Ovary (tissue), 7 donors: ENCODE measurements at regions not wholly inside any gene's neighbourhood (a gene's known extent, or its start where the extent isn't known, plus 50 kb on each side); places are given as distances from the start of the nearest gene placed in this dataset.

Experiments
- DNase-seq, 5 donors: peaks; one replicate each; pipeline ENCODE4 v3.0.0-alpha.2; 2019 to 2020
- H3K27ac ChIP-seq, 2 donors: fragments of 200-600 bp; one replicate each; pipeline versions ENCODE4 v1.5.1 to v1.8.0; 2019 to 2022
- H3K27me3 ChIP-seq: fragments of 200-600 bp; one replicate; pipeline ENCODE4 v1.8.0; 2022
- H3K36me3 ChIP-seq: fragments of 200-600 bp; sonication (generic); one replicate; pipeline ENCODE4 v1.5.1; 2019
- H3K4me1 ChIP-seq: one replicate; pipeline ENCODE4 v1.8.1; 2013; ENCODE audit warnings: mild to moderate bottlenecking, moderate library complexity; ENCODE audit not compliant: insufficient read depth
- H3K4me3 ChIP-seq: fragments of 200-600 bp; sonication (generic); one replicate; pipeline ENCODE4 v1.5.1; 2017
- H3K9me3 ChIP-seq, 2 donors: fragments of 200-600 bp in 1 of 2; sonication (generic) in 1 of 2; one replicate each; pipeline versions ENCODE4 v1.5.1 to v1.8.1; 2013 to 2019; ENCODE audit warnings: mild to moderate bottlenecking in 1 of 2, moderate library complexity in 1 of 2
- CTCF ChIP-seq, 3 donors: fragments of 450-650 bp in 2 of 3; fragments of 200-600 bp in 1 of 3; IDR thresholded peaks; one replicate each; pipeline versions ENCODE4 v1.5.1 to v1.8.0; 2016 to 2022; ENCODE audit warnings: antibody characterized with exemption in 3 of 3, mild to moderate bottlenecking in 1 of 3
- EP300 ChIP-seq: sonication (generic); formaldehyde crosslinking; IDR thresholded peaks from one replicate; pipeline ENCODE4 v1.6.1; 2017; ENCODE audit warnings: antibody characterized with exemption
- POLR2A ChIP-seq: fragments of 450-650 bp; IDR thresholded peaks from one replicate; pipeline ENCODE4 v1.6.1; 2017; ENCODE audit warnings: antibody characterized with exemption, mild to moderate bottlenecking, moderate library complexity
- WGBS, 3 donors: extraction: QIAGEN DNeasy Blood & Tissue Kit in 1 of 3; methylation state at CpG; one replicate each; pipeline versions ENCODE4 v1.1.5 to v1.1.7; 2013 to 2017; 5-methylcytosine and 5-hydroxymethylcytosine counted together
- intact Hi-C, 4 donors: fragments of 100-400 bp; cut with DNase I; formaldehyde crosslinking; loops; one replicate each; pipeline versions ENCODE4 v1.11.0 to v1.15.1; 2022 to 2023
- donor health status: DM: no; HTN: no; CAD: no; lungs with moderate emphysema.
- donor health status: DM: no; HTN: no; CAD: no.
- donor health status: Bipolar disorder and iron deficiency.
- donor health status: DM: no; HTN: no; CAD: no.
- donor health status: DM: yes; HTN: yes; CAD: no.

GRCh38 chr2:177024765-177025164 is 187.8 kb upstream of the HNRNPA3 start:
- intact Hi-C loops, result no loop called here
- H3K9me3 ChIP-seq, result no peaks in the 10 kb centered on the region
- H3K4me1 ChIP-seq, result no peaks in the 10 kb centered on the region
- DNase-seq, result no peak
- H3K4me3 ChIP-seq, result no peak overlapping the region
- 81 to 90% (median 86%) methylated on average over 5 of the region's 5 CpGs for WGBS, 3 donors
- H3K27me3 ChIP-seq, result no peaks in the 10 kb centered on the region
- H3K27ac ChIP-seq, result no peak overlapping the region
- no peak for TF ChIP-seq EP300
- no peak for TF ChIP-seq CTCF (IDR thresholded peaks at IDR 0.05)
- TF ChIP-seq POLR2A, result no peak
- no peaks in the 10 kb centered on the region for H3K36me3 ChIP-seq

GRCh38 chr2:177026253-177026652 is 186.3 kb upstream of the HNRNPA3 start:
- TF ChIP-seq EP300 (no peak), POLR2A (no peak), CTCF (IDR thresholded peaks at IDR 0.05) (no peak)
- WGBS, 3 donors, result 67 to 75% (median 70%) methylated on average over 2 of the region's 2 CpGs
- Histone ChIP-seq H3K27ac (no peak overlapping the region), H3K4me3 (no peak overlapping the region), H3K27me3 (no peaks in the 10 kb centered on the region), H3K4me1 (peaks cover 1% of the 10 kb centered on the region), H3K36me3 (no peaks in the 10 kb centered on the region), H3K9me3 (no peaks in the 10 kb centered on the region)
- intact Hi-C loops, result no loop called here
- DNase-seq, result no peak

- no peak for TF ChIP-seq EP300
- TF ChIP-seq POLR2A, result no peak
- no peak for TF ChIP-seq CTCF (IDR thresholded peaks at IDR 0.05)
- DNase-seq, result no peak
- Histone ChIP-seq H3K27me3 (no peaks in the 10 kb centered on the region), H3K27ac (no peak overlapping the region), H3K4me3 (no peak overlapping the region), H3K36me3 (no peaks in the 10 kb centered on the region), H3K9me3 (no peaks in the 10 kb centered on the region), H3K4me1 (peaks cover 3% of the 10 kb centered on the region)
- intact Hi-C loops, result no loop called here
- WGBS, 3 donors, result 87 to 90% (median 88%) methylated on average over 2 of the region's 2 CpGs
These were observed 185.6 kb upstream of the HNRNPA3 start for GRCh38 chr2:177026956-177027355.

- Histone ChIP-seq H3K27ac (no peak overlapping the region), H3K27me3 (no peaks in the 10 kb centered on the region), H3K9me3 (no peaks in the 10 kb centered on the region), H3K36me3 (no peaks in the 10 kb centered on the region), H3K4me3 (no peak overlapping the region), H3K4me1 (peaks cover 3% of the 10 kb centered on the region)
- DNase-seq, result no peak
- intact Hi-C loops, result no loop called here
- 67 to 79% (median 75%) methylated on average over 2 of the region's 2 CpGs for WGBS, 3 donors
- TF ChIP-seq CTCF (IDR thresholded peaks at IDR 0.05) (no peak), EP300 (no peak), POLR2A (no peak)
These were observed 184.3 kb upstream of the HNRNPA3 start for GRCh38 chr2:177028296-177028695.

GRCh38 chr2:177029075-177029474 is 183.5 kb upstream of the HNRNPA3 start:
- H3K27ac ChIP-seq, result no peak overlapping the region
- no peak for DNase-seq
- H3K4me3 ChIP-seq, result no peak overlapping the region
- no peaks in the 10 kb centered on the region for H3K9me3 ChIP-seq
- intact Hi-C loops, result no loop called here
- H3K4me1 ChIP-seq, result peaks cover 3% of the 10 kb centered on the region
- TF ChIP-seq POLR2A, result no peak
- no peak for TF ChIP-seq EP300
- TF ChIP-seq CTCF (IDR thresholded peaks at IDR 0.05), result no peak
- WGBS, 3 donors, result 81 to 86% (median 84%) methylated on average over 2 of the region's 2 CpGs
- no peaks in the 10 kb centered on the region for H3K27me3 ChIP-seq
- H3K36me3 ChIP-seq, result no peaks in the 10 kb centered on the region
